ENCODE measurements at regions not wholly inside any gene's neighbourhood (a gene's known extent, or its start where the extent isn't known, plus 50 kb on each side); places are given as distances from the start of the nearest gene placed in this dataset.

GRCh38 chr5:4232084-4232483 is 636.5 kb downstream of the IRX1 start:
- intact Hi-C loops (cut with DNase I) = no loop called here
- 30 to 38% methylated on average over 1 of the region's 1 CpG for WGBS, 2 donors

GRCh38 chr5:4233671-4234070 is 638.0 kb downstream of the IRX1 start:
- intact Hi-C loops (cut with DNase I) = no loop called here
- no peak for DNase-seq
- Histone ChIP-seq H3K4me1 (no peaks in the 10 kb centered on the region), H3K4me3 (no peak overlapping the region), H3K9me3 (peaks cover 0 to 13% (median 3%) of the 10 kb centered on the region in 3 donors), H3K27ac (no peak overlapping the region), H3K27me3 (peaks cover 0 to 8% (median 0%) of the 10 kb centered on the region in 4 donors), H3K36me3 (no peaks in the 10 kb centered on the region)
- 64 to 78% methylated on average over 5 of the region's 5 CpGs for WGBS, 2 donors
- TF ChIP-seq POLR2A (IDR thresholded peaks at IDR 0.05) (no peak), CTCF (IDR thresholded peaks at IDR 0.05) (no peak)

More at GRCh38 chr5:4232084-4232483, 636.5 kb downstream of the IRX1 start:
- Histone ChIP-seq H3K36me3 (no peaks in the 10 kb centered on the region), H3K4me1 (no peaks in the 10 kb centered on the region), H3K4me3 (no peak overlapping the region), H3K9me3 (peaks cover 0 to 13% (median 3%) of the 10 kb centered on the region in 3 donors), H3K27me3 (peaks cover 0 to 8% (median 0%) of the 10 kb centered on the region in 4 donors), H3K27ac (no peak overlapping the region)
- DNase-seq = no peak
- TF ChIP-seq CTCF (IDR thresholded peaks at IDR 0.05) (no peak), POLR2A (IDR thresholded peaks at IDR 0.05) (no peak)

- intact Hi-C loops (cut with DNase I) = no loop called here
- H3K27me3 ChIP-seq = no peaks in the 10 kb centered on the region
- WGBS, 2 donors = 71 to 76% methylated on average over 9 of the region's 9 CpGs
- no peak for DNase-seq
- no peak overlapping the region for H3K27ac ChIP-seq
- H3K9me3 ChIP-seq = no peaks in the 10 kb centered on the region
- H3K4me3 ChIP-seq = no peak overlapping the region
- TF ChIP-seq CTCF (IDR thresholded peaks at IDR 0.05) (no peak), POLR2A (IDR thresholded peaks at IDR 0.05) (no peak)
- no peaks in the 10 kb centered on the region for H3K4me1 ChIP-seq
- H3K36me3 ChIP-seq = no peaks in the 10 kb centered on the region
Measured at GRCh38 chr5:4243479-4244264, 648.0 kb downstream of the IRX1 start.

GRCh38 chr5:4244306-4244705 is 648.7 kb downstream of the IRX1 start:
- intact Hi-C loops (cut with DNase I) = no loop called here
- no peak for DNase-seq
- no peaks in the 10 kb centered on the region for H3K36me3 ChIP-seq
- no peaks in the 10 kb centered on the region for H3K4me1 ChIP-seq
- WGBS, 2 donors = 60 to 72% methylated on average over 7 to 9 of the region's 9 CpGs
- H3K9me3 ChIP-seq = no peaks in the 10 kb centered on the region
- H3K27me3 ChIP-seq = no peaks in the 10 kb centered on the region
- TF ChIP-seq CTCF (IDR thresholded peaks at IDR 0.05) (no peak), POLR2A (IDR thresholded peaks at IDR 0.05) (no peak)
- no peak overlapping the region for H3K4me3 ChIP-seq
- H3K27ac ChIP-seq = no peak overlapping the region

- DNase-seq = no peak
- TF ChIP-seq CTCF (IDR thresholded peaks at IDR 0.05) (no peak), POLR2A (IDR thresholded peaks at IDR 0.05) (no peak)
- no peaks in the 10 kb centered on the region for H3K36me3 ChIP-seq
- H3K4me3 ChIP-seq = no peak overlapping the region
- intact Hi-C loops (cut with DNase I) = no loop called here
- no peaks in the 10 kb centered on the region for H3K9me3 ChIP-seq
- H3K27ac ChIP-seq = no peak overlapping the region
- H3K27me3 ChIP-seq = no peaks in the 10 kb centered on the region
- WGBS, 2 donors = 64 to 74% methylated on average over 2 of the region's 2 CpGs
- H3K4me1 ChIP-seq = no peaks in the 10 kb centered on the region
Measured at GRCh38 chr5:4245076-4245475, 649.4 kb downstream of the IRX1 start.

Data from esophagus squamous epithelium (tissue), 5 donors.